NCI-H1694 (cell line): ENCODE measurements at regions not wholly inside any gene's neighbourhood (a gene's known extent, or its start where the extent isn't known, plus 50 kb on each side); places are given as distances from the start of the nearest gene placed in this dataset.

ENCODE experiments used
- DNase-seq: peaks from one replicate; lab custom pipeline; 2025; lab: John Stamatoyannopoulos, UW

DNA sequence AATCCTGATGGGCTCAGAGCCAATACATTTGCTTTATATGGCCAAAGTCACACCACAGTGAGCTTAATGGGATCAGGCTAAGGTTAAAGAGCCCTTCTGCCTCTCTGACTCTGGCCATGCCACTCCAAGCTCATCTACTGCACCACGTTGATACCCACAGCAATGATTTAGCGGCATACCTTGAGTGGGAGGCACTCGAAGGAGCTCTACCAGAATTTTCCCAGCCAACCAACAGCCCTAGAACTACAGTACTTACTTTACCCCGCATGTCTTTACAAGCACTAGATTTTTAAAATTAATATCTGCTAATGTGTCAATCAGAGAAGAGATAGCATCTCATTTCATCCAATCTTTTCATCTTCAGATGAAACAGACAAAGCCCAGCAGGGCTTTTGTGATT is 300.5 kb downstream of the GRIN2B start:
- DNase-seq, result no peak

DNA sequence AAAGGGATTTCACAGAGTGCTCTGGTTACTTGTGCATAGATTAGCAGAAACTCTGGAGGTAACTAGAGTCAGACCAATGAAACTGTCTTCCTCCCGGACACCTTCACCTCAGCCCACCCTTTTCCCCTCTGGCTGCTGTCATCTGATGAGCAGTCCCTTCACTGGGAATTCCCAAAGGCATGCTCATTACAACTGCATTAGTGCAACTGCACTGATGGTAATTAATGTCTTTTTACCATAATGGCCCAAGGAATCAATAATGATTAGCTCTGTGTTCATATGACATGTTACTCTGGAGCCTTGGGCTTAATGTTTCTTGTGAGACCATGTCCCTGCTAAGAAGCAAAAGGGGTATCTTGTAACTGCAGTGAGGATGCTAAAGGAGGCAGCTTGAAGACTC is 304.5 kb downstream of the GRIN2B start:
- DNase-seq, result no peak

GRCh38 chr12:13670285-13670866 is 311.0 kb downstream of the GRIN2B start:
- no peak for DNase-seq

- no peak for DNase-seq
Observed at GRCh38 chr12:13668880-13669279, 312.5 kb downstream of the GRIN2B start.

- DNase-seq, result no peak
Observed at GRCh38 chr12:13666806-13667205, 314.6 kb downstream of the GRIN2B start.

GRCh38 chr12:13661005-13661887 is 320.2 kb downstream of the GRIN2B start:
- peak; percentile 80 for DNase-seq

DNA sequence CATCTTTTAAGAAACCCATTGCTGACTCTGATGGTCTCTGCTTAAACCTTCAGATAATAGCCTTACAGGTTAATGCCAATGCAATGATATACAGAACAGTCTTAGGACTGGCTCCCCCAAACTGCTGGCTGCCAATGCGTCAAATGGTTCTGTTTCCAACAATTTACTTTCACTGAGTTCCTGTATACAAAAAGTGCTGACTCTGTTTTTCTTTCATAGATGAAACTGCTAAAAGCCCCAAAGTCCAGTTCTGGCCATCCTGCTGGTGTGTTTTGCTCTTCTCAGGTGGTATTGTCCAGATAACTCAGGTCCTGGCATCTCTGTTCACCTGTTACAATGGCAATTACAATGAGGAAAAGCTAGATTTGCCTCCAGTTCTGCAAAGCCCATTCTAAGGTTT is 326.9 kb downstream of the GRIN2B start:
- no peak for DNase-seq

GRCh38 chr12:13652105-13652504 is 329.3 kb downstream of the GRIN2B start:
- DNase-seq, result no peak

DNA sequence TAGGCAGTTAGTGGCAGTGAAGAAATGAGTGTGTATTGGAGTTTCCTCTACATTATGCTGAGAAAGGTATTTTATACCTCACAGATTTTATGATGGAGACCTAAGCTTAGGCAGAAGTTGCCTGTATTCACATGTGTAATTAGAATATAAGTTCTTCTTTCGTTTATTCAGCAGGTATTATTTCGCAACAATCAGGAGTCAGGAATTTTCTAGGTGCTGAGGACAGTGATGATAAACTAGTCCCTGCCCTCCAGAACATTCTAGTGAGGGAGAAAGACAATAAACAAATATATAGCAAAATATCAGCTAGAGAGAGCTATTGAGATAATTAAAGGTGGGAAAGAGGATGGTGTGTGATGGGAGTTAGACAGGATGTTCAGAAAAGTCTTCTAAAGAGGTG is 345.7 kb downstream of the GRIN2B start:
- no peak for DNase-seq

DNA sequence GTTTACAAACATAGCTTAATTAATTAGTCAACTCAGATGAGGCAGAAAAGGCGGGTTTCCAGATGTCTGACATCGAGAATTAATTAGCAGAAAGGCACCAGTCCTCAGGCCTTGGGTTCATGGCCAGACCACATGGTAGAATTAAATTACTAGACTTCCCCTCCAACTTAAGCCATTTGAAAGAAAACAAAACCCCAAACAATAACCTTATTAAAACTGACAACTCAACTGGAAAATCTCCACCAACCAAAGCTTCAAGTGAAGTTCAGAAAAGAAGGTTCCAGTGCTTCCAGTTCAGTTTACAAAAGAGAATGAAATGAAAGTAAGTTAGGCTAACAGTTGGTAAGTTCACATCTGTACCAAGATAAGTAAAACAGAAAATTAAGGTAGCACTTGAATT is 349.5 kb downstream of the GRIN2B start:
- no peak for DNase-seq

DNA sequence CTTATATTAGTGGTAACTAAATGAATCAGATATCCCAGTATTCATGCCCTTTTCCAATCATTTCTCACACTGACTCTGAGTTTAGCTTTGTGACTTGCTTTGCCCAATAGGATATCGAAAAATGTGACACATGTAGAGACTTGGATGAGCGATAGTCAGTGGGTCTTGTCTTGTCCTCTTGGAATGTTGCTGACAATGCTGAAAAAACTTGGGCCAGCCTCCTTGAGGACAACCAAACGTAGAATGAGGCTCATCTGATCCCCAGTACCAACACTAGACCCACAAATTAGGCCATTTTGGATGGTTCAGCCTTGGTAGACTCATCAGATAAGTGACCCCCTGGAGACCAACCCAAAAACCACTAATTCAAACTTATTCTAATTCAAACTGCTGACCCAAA is 351.0 kb downstream of the GRIN2B start:
- DNase-seq, result no peak

DNA sequence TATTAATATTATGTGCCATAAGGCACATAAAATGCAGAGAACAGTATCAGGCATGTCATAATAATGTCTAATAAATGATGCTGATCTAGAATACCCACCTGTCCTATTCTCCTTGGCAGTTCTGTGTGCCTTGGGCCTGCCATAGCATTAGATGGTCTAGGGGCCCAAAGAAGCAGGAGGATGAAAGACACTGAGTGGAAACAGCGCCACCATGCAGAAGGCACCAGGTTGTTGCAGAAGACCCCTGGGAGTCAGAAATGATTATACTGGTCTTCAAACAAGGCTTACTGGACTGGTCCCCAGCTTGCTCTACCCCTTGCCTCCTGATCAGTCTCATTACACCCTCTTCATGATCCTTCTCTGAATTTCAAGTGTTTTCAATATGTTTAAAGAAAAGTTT is 353.3 kb downstream of the GRIN2B start:
- DNase-seq, result no peak

GRCh38 chr12:13627536-13627935 is 353.9 kb downstream of the GRIN2B start:
- no peak for DNase-seq

- no peak for DNase-seq
Observed at GRCh38 chr12:13613297-13613696, 368.1 kb downstream of the GRIN2B start.

DNA sequence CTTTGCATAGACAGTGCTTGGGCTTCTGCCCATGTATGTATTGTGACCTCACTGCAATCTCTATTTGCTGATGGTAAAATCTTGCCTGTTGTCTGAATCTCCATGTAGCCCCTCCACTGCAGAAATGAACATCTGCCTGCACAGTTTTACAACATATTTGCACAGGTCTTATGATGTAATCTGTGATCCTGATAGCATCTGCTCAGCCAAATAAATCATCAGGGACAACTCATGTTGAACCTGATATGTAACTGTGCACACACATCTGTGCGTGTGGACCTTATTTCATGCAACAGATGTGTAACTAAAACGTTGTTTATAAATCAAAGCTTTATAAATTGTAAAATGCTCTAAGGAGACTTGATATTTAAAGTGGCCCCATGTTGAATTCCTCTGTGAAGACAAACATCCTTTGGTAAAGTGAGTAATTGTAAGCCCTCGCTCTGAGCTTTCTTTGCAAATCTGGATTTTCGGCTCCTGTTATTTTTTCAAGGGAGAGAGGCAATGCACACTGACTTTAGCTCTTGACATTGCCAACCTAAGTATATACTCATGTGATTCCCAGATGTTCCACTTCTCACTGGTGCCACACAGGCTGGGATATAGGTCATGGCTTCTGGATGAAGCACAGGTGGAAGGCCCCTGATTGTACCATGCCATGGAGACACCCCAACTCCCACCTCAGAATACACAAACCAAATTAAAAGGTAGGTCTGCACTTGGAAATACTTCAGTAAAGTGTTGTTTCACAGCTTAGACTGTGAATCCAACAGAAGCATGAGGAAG is 371.3 kb downstream of the GRIN2B start:
- DNase-seq, result peak; percentile 80

- DNase-seq, result no peak
Observed at GRCh38 chr12:13606290-13606689, 375.1 kb downstream of the GRIN2B start.

DNA sequence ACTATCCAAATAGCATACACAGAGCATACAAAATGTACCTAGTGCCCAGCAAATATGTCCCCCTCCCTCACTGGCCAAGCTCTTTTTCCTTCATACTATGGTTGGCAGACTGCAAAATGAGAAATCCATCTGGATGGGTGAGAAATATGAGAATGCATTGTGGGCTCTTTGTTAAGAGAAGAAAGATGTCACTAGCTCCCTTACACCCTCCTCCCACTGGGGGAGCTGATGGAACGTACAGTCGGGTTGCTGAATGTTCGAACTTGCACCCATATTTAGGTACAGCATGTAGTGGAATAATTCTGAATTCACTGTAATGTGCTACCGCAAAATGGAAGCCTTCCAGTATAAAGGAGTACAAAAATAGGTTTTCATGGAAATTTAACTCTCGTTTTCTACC is 377.4 kb downstream of the GRIN2B start:
- no peak for DNase-seq

DNA sequence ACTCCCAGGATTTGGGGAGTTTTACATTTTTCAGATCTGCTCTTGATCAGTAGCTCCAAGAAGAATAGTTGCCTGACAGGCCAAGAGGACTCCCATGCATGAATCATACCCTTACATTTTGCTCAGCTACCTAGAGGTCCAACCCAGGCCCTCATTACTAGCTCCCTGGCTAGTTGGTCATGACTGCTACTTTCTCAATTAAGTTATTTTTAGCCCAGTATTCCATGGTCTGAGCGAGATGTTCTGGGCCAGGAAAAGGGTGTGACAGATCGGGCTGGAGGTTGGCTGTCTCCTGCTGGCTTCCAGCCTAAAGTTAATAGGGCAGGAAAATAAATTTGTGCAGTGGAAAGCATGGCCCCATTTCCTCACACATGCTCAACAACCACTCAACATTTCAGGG is 379.2 kb downstream of the GRIN2B start:
- no peak for DNase-seq

DNA sequence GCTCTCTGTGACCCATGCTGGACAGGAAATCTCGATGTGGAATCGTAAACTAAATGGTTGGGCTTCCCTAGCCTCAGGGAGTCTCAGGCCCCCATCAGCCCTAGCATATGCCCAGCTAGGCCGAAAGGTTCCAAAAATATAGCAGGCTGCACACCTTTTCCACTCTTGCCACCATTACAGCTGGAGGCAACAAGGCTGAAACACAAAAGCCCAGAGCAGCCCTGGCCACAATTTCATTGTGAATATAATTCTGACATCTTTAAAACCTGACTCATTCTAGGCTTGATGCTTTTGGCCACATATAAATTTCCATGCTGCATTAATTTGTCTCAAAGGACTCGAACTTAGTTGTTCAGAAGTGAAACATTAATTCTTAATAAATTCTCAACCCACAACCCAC is 382.2 kb downstream of the GRIN2B start:
- DNase-seq, result no peak

GRCh38 chr12:13597837-13598236 is 383.6 kb downstream of the GRIN2B start:
- DNase-seq, result no peak

DNA sequence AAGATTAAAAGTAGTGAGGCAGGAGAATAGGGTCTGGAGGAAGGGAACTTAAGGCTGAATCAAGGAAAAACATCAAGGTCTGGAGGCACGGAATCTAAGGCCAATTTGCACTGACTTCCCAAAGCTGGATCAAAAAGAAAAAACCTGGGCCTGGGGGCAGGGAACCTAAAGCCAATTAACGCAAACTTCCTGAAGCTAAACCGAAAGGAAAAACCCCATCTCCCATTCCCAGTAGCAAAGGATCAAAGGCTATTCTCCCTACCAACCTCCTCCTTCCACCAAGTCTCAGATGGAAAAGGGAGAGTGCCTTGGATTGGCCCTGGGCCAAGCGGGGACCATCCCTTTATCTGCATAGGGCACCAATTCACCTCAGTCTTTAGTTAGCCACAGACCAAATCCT is 384.2 kb downstream of the GRIN2B start:
- no peak for DNase-seq

DNA sequence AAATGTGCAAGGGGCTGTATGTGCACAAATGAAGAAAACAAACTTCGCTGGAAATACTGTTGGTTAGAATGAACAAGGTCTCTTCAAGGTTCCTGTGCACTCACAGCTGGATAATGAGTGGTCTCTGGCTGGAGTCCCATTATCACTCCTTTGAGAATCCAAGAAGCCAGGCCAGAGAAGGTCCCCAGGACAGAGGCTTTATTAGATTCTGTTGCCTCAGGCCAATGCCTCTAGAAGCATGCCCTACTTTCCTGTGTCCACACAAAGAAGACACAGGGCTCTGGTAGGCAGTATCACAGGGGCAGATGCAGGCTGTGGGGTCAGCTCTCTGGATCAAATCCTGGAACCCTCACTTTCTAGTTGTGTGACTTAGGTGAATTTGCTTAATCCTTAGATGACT is 384.7 kb downstream of the GRIN2B start:
- no peak for DNase-seq
